Nephron (organoid): ENCODE measurements at regions not wholly inside any gene's neighbourhood (a gene's known extent, or its start where the extent isn't known, plus 50 kb on each side); places are given as distances from the start of the nearest gene placed in this dataset.

ENCODE experiments used
- H3K27ac Mint-ChIP-seq, 3 experiments: 2 replicates each; pipeline ENCODE4 v1.8.0; 2020; ENCODE audit warnings: mixed read lengths in 3 of 3, mild to moderate bottlenecking in 2 of 3, moderate library complexity in 1 of 3
- H3K27me3 Mint-ChIP-seq: 2 replicates; pipeline ENCODE4 v1.8.0; 2021; ENCODE audit warnings: low read depth, mild to moderate bottlenecking, moderate library complexity, mixed read lengths
- H3K36me3 Mint-ChIP-seq: 2 replicates; pipeline ENCODE4 v1.8.0; 2020; ENCODE audit warnings: low read depth, mixed read lengths
- H3K4me1 Mint-ChIP-seq: 2 replicates; pipeline ENCODE4 v1.8.0; 2020; ENCODE audit warnings: mixed read lengths
- H3K4me3 Mint-ChIP-seq, 3 experiments: 2 replicates each; pipeline ENCODE4 v1.8.0; 2020; ENCODE audit warnings: mild to moderate bottlenecking in 3 of 3, mixed read lengths in 3 of 3, moderate library complexity in 2 of 3
- H3K9me3 Mint-ChIP-seq: 2 replicates; pipeline ENCODE4 v1.8.0; 2020; ENCODE audit warnings: mixed read lengths
- CTCF ChIP-seq, 3 experiments: fragments of 200-600 bp; sonication (generic); IDR thresholded peaks; one replicate each; pipeline ENCODE4 v1.5.0; 2021; ENCODE audit warnings: antibody characterized with exemption in 3 of 3; ENCODE audit not compliant: unreplicated experiment in 3 of 3

- H3K9me3 Mint-ChIP-seq: peaks cover 13% of the 10 kb centered on the region
- TF ChIP-seq CTCF (IDR thresholded peaks at IDR 0.05; ENCODE audit: unreplicated experiment in 3 of 3): no peak
- no peak overlapping the region for H3K4me3 Mint-ChIP-seq
- peaks cover 11% of the 10 kb centered on the region for H3K4me1 Mint-ChIP-seq
- peaks cover 14% of the 10 kb centered on the region for H3K27me3 Mint-ChIP-seq
- no peak overlapping the region for H3K27ac Mint-ChIP-seq
- H3K36me3 Mint-ChIP-seq: no peaks in the 10 kb centered on the region
These were observed 84.8 kb upstream of the KLHL25 start for GRCh38 chr15:85879334-85880163.

- Mint-ChIP-seq H3K4me1 (peaks cover 11% of the 10 kb centered on the region), H3K9me3 (peaks cover 13% of the 10 kb centered on the region), H3K27me3 (peaks cover 14% of the 10 kb centered on the region), H3K4me3 (no peak overlapping the region), H3K27ac (no peak overlapping the region), H3K36me3 (no peaks in the 10 kb centered on the region)
- TF ChIP-seq CTCF (IDR thresholded peaks at IDR 0.05; ENCODE audit: unreplicated experiment in 3 of 3): no peak
These were observed 85.9 kb upstream of the KLHL25 start for GRCh38 chr15:85880501-85881190.

- peaks cover 29% of the 10 kb centered on the region for H3K4me1 Mint-ChIP-seq
- H3K9me3 Mint-ChIP-seq: peaks cover 9% of the 10 kb centered on the region
- no peak overlapping the region for H3K4me3 Mint-ChIP-seq
- no peaks in the 10 kb centered on the region for H3K36me3 Mint-ChIP-seq
- no peak for TF ChIP-seq CTCF (IDR thresholded peaks at IDR 0.05; ENCODE audit: unreplicated experiment in 3 of 3)
- H3K27me3 Mint-ChIP-seq: peaks cover 20% of the 10 kb centered on the region
- H3K27ac Mint-ChIP-seq: peak overlapping the region in 1 of 3 experiments; percentile 16
These were observed 91.6 kb upstream of the KLHL25 start for GRCh38 chr15:85886309-85886811.

- TF ChIP-seq CTCF (IDR thresholded peaks at IDR 0.05; ENCODE audit: unreplicated experiment in 3 of 3): no peak
- Mint-ChIP-seq H3K27ac (peak overlapping the region in 2 of 3 experiments; percentile 2 to 54), H3K36me3 (no peaks in the 10 kb centered on the region), H3K9me3 (no peaks in the 10 kb centered on the region), H3K27me3 (peaks cover 24% of the 10 kb centered on the region), H3K4me1 (peaks cover 29% of the 10 kb centered on the region), H3K4me3 (peak overlapping the region in 1 of 3 experiments; percentile 11)
These were observed 95.4 kb upstream of the KLHL25 start for GRCh38 chr15:85889956-85890619.

- Mint-ChIP-seq H3K4me3 (no peak overlapping the region), H3K4me1 (peaks cover 29% of the 10 kb centered on the region), H3K9me3 (no peaks in the 10 kb centered on the region), H3K27ac (no peak overlapping the region), H3K36me3 (no peaks in the 10 kb centered on the region), H3K27me3 (peaks cover 24% of the 10 kb centered on the region)
- no peak for TF ChIP-seq CTCF (IDR thresholded peaks at IDR 0.05; ENCODE audit: unreplicated experiment in 3 of 3)
These were observed 95.9 kb upstream of the KLHL25 start for GRCh38 chr15:85890620-85890980.
